ENCODE measurements at regions not wholly inside any gene's neighbourhood (a gene's known extent, or its start where the extent isn't known, plus 50 kb on each side); places are given as distances from the start of the nearest gene placed in this dataset.

GRCh38 chr3:68667346-68667745, 265.0 kb downstream of the TAFA4 start:
- no peak for TF ChIP-seq CTCF (conservative IDR thresholded peaks at IDR 0.05; ENCODE audit: low read length)
- TF ChIP-seq EZH2phosphoT487 (IDR thresholded peaks at IDR 0.05; ENCODE audit: borderline replicate concordance) = no peak
